WERI-Rb-1 (cell line): ENCODE measurements at regions not wholly inside any gene's neighbourhood (a gene's known extent, or its start where the extent isn't known, plus 50 kb on each side); places are given as distances from the start of the nearest gene placed in this dataset.

ENCODE experiments used
- DNase-seq: peaks from one replicate; pipeline ENCODE4 v3.0.0-alpha.2; 2020
- H3K27ac ChIP-seq: fragments of 250-450 bp; sonication (Bioruptor Pico); 2 replicates; pipeline ENCODE4 v1.5.1; 2020; ENCODE audit warnings: mild to moderate bottlenecking, moderate library complexity
- H3K27me3 ChIP-seq: fragments of 250-450 bp; sonication (Bioruptor Pico); 2 replicates; pipeline ENCODE4 v1.5.1; 2021; ENCODE audit warnings: mild to moderate bottlenecking, low read depth, moderate library complexity; ENCODE audit not compliant: insufficient read depth, severe bottlenecking
- H3K36me3 ChIP-seq: fragments of 250-450 bp; sonication (Bioruptor Pico); 2 replicates; pipeline ENCODE4 v1.5.1; 2020; ENCODE audit warnings: mild to moderate bottlenecking, moderate library complexity
- H3K4me3 ChIP-seq: 2 replicates; pipeline ENCODE4 v1.5.1; 2011; ENCODE audit warnings: low read depth, mild to moderate bottlenecking, control low read depth, low read length
- H3K9me3 ChIP-seq: fragments of 250-450 bp; sonication (Bioruptor Pico); 2 replicates; pipeline ENCODE4 v1.5.1; 2021; ENCODE audit warnings: mild to moderate bottlenecking, moderate library complexity; ENCODE audit not compliant: severe bottlenecking
- CTCF ChIP-seq: IDR thresholded peaks from 2 replicates; pipeline ENCODE4 v1.5.1; 2011; ENCODE audit warnings: low read depth, mild to moderate bottlenecking, control low read depth, inconsistent platforms, low read length

DNA sequence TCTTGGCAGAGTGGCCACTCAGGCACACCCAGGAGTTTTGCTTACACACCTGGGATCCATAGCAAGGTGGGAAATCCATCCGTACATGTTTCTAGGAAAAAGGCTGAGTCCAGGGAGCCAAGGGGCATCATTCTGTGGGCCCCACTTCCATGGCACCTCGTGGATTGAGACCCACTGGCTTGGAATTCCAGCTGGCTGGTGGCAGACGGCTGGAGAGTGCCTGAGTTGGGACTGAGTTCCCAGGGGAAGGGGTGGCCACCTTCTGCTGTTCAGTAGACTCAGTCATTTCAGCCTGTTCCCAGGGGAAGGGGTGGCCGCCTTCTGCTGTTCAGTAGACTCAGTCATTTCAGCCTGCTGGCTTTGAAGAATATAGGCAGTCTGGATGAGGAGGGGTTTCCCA is 366.0 kb upstream of the GRIA3 start:
- no peak for TF ChIP-seq CTCF
- Histone ChIP-seq H3K27me3 (peaks cover 25% of the 10 kb centered on the region), H3K27ac (no peak overlapping the region), H3K9me3 (no peaks in the 10 kb centered on the region), H3K36me3 (no peaks in the 10 kb centered on the region), H3K4me3 (no peak overlapping the region)
- no peak for DNase-seq

DNA sequence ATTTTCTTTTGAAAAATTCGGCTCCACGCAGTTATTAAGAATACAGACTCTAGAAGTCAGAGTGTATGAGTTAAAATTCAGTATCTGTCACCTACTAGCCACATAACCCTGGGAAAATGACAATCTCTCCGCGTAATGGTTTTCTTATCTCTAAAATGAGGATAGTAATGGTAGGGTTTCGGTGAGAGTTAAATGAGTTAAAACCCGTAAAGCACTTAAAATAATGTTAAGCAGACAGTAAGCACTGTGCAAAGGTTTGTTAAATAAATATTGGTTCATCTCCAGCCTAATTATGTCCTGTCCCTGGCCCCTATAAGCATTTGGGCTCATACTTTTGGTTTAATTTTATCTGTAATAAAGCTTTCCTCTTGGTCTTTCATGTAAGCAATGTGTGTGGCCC is 350.8 kb upstream of the GRIA3 start:
- no peak for TF ChIP-seq CTCF
- DNase-seq = no peak
- Histone ChIP-seq H3K36me3 (no peaks in the 10 kb centered on the region), H3K9me3 (no peaks in the 10 kb centered on the region), H3K27ac (no peak overlapping the region), H3K4me3 (no peak overlapping the region), H3K27me3 (peaks cover 12% of the 10 kb centered on the region)

DNA sequence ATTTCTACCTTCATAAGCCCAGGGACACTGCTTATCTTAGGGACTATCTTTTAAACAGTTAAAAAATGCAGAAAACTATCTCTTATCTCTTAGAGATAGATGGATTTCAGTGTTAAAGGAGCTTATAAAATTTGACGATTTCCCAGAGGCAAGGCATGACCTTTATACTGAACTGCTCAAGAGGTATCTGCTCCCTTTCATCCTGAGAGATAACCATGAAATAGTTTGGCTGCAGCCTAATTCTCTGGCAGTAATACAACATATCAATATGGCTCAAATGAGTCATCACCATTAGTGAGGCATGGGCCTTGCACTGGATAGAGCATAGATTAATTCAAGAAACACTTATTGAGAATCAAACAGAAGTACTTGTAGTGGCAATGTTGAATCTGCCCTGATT is 348.2 kb upstream of the GRIA3 start:
- DNase-seq = no peak
- peaks cover 9% of the 10 kb centered on the region for H3K27me3 ChIP-seq
- H3K9me3 ChIP-seq = no peaks in the 10 kb centered on the region
- no peaks in the 10 kb centered on the region for H3K36me3 ChIP-seq
- no peak for TF ChIP-seq CTCF
- H3K4me3 ChIP-seq = no peak overlapping the region
- no peak overlapping the region for H3K27ac ChIP-seq

- peaks cover 7% of the 10 kb centered on the region for H3K27me3 ChIP-seq
- H3K9me3 ChIP-seq = no peaks in the 10 kb centered on the region
- no peaks in the 10 kb centered on the region for H3K36me3 ChIP-seq
- no peak overlapping the region for H3K27ac ChIP-seq
- TF ChIP-seq CTCF = no peak
- no peak overlapping the region for H3K4me3 ChIP-seq
- DNase-seq = no peak
Observed at GRCh38 chrX:122850326-122850725, 333.8 kb upstream of the GRIA3 start.

DNA sequence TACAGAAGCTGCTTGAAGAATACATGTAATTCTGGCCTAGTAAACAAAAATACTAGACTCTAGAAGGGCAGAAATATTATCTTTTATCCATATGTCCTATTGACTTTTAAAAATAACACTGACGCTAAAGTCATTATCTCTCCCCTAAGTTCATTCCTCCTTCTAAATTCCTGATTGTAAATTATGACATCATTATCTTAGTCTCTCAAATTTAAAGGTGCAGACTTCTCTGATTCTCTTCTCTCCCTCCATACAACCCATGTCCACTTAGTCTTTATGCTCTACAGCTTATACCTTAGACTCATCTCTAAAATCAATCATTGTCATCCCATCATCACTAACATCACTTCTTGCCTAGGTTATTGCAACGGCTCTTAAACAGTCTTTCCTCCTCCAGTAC is 327.9 kb upstream of the GRIA3 start:
- Histone ChIP-seq H3K36me3 (no peaks in the 10 kb centered on the region), H3K4me3 (no peak overlapping the region), H3K27ac (no peak overlapping the region), H3K27me3 (peaks cover 23% of the 10 kb centered on the region), H3K9me3 (no peaks in the 10 kb centered on the region)
- no peak for DNase-seq
- TF ChIP-seq CTCF = no peak

DNA sequence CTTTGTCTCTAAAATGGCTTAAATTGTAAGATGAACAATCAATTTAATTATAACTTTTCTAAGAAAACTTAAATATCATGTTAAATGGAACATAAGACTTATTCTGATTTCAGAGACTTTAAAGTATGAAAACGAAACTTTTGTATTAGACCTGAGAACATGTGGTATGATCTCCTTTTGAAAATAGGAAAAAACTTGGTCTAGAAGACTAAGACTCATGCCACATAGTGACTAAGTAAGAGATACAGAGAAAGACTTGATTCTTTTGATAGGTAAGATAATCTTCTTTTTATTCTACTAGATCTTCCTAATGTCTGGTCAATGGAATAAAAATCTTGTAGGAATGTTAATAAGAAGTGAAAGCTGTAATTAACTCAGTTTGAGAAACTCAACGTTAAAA is 326.3 kb upstream of the GRIA3 start:
- Histone ChIP-seq H3K4me3 (no peak overlapping the region), H3K27me3 (peaks cover 23% of the 10 kb centered on the region), H3K36me3 (no peaks in the 10 kb centered on the region), H3K27ac (no peak overlapping the region), H3K9me3 (no peaks in the 10 kb centered on the region)
- no peak for TF ChIP-seq CTCF
- DNase-seq = no peak
